Stimulated activated CD8-positive, alpha-beta memory T cell treated with anti-CD3 and anti-CD28 coated beads, Interleukin-4, amount 100 ng/mL, for 24 hours (primary cell): ENCODE measurements at regions not wholly inside any gene's neighbourhood (a gene's known extent, or its start where the extent isn't known, plus 50 kb on each side); places are given as distances from the start of the nearest gene placed in this dataset.

Experiments used
- DNase-seq: peaks from one replicate; pipeline ENCODE4 v3.0.0-alpha.2; 2020; ENCODE audit warnings: low read depth

GRCh38 chr9:120212153-120212852, 367.7 kb downstream of the CDK5RAP2 start:
- DNase-seq = no peak

GRCh38 chr9:120210274-120210673, 369.7 kb downstream of the CDK5RAP2 start:
- no peak for DNase-seq

GRCh38 chr9:120202856-120203654, 376.9 kb downstream of the CDK5RAP2 start:
- DNase-seq = no peak

GRCh38 chr9:120198027-120198426, 381.9 kb downstream of the CDK5RAP2 start:
- no peak for DNase-seq

GRCh38 chr9:120197605-120198004, 382.4 kb downstream of the CDK5RAP2 start:
- DNase-seq = no peak

GRCh38 chr9:120191141-120191540, 388.8 kb downstream of the CDK5RAP2 start:
- no peak for DNase-seq

GRCh38 chr9:120187758-120188157, 392.2 kb downstream of the CDK5RAP2 start:
- no peak for DNase-seq

- no peak for DNase-seq
Measured at GRCh38 chr9:120186276-120186675, 393.7 kb downstream of the CDK5RAP2 start.

- DNase-seq = no peak
Measured at GRCh38 chr9:120184266-120184665, 395.7 kb downstream of the CDK5RAP2 start.

GRCh38 chr9:120183615-120184014, 396.4 kb downstream of the CDK5RAP2 start:
- no peak for DNase-seq

GRCh38 chr9:120182011-120182410, 398.0 kb downstream of the CDK5RAP2 start:
- DNase-seq = no peak

GRCh38 chr9:120177121-120177520, 402.8 kb downstream of the CDK5RAP2 start:
- DNase-seq = no peak

- no peak for DNase-seq
Measured at GRCh38 chr9:120175031-120175430, 404.9 kb downstream of the CDK5RAP2 start.

GRCh38 chr9:120161776-120162175, 418.2 kb downstream of the CDK5RAP2 start:
- no peak for DNase-seq

- DNase-seq = no peak
Measured at GRCh38 chr9:120158221-120158620, 421.7 kb downstream of the CDK5RAP2 start.

GRCh38 chr9:120156376-120156775, 423.6 kb downstream of the CDK5RAP2 start:
- no peak for DNase-seq

GRCh38 chr9:120153258-120153657, 426.7 kb downstream of the CDK5RAP2 start:
- DNase-seq = no peak

- DNase-seq = no peak
Measured at GRCh38 chr9:120152295-120152694, 427.7 kb downstream of the CDK5RAP2 start.

- DNase-seq = no peak
Measured at GRCh38 chr9:120151806-120152205, 428.2 kb downstream of the CDK5RAP2 start.

- DNase-seq = no peak
Measured at GRCh38 chr9:120151149-120151548, 428.8 kb downstream of the CDK5RAP2 start.

GRCh38 chr9:120138955-120139354, 441.0 kb downstream of the CDK5RAP2 start:
- no peak for DNase-seq

- DNase-seq = no peak
Measured at GRCh38 chr9:120137186-120137840, 442.7 kb downstream of the CDK5RAP2 start.

- no peak for DNase-seq
Measured at GRCh38 chr9:120136696-120137095, 443.3 kb downstream of the CDK5RAP2 start.
